ENCODE measurements at regions not wholly inside any gene's neighbourhood (a gene's known extent, or its start where the extent isn't known, plus 50 kb on each side); places are given as distances from the start of the nearest gene placed in this dataset.

GRCh38 chr7:131124001-131124629 lies 203.6 kb upstream of the MKLN1 start:
- no peaks in the 10 kb centered on the region for H3K27me3 ChIP-seq
- DNase-seq: no peak
- peaks cover 0 to under 1% of the 10 kb centered on the region in 2 donors for H3K36me3 ChIP-seq
- TF ChIP-seq CTCF (IDR thresholded peaks at IDR 0.05 in 4 of 5, conservative IDR thresholded peaks at IDR 0.05 in 1 of 5) (no peak), POLR2A (IDR thresholded peaks at IDR 0.05) (no peak)
- H3K9me3 ChIP-seq: no peaks in the 10 kb centered on the region
- H3K4me1 ChIP-seq: no peaks in the 10 kb centered on the region
- intact Hi-C loops (cut with DNase I; ENCODE audit: low total_unique reads): no loop called here
- no peak overlapping the region for H3K4me3 ChIP-seq
- in situ Hi-C loops (cut with MboI; ENCODE audit: low sequenced_read_pairs in 4 of 4): no loop called here
- H3K27ac ChIP-seq: no peak overlapping the region
- no peak for ATAC-seq

GRCh38 chr7:131124867-131125266 lies 202.8 kb upstream of the MKLN1 start:
- Histone ChIP-seq H3K4me3 (no peak overlapping the region), H3K9me3 (no peaks in the 10 kb centered on the region), H3K36me3 (no peaks in the 10 kb centered on the region), H3K27me3 (no peaks in the 10 kb centered on the region), H3K27ac (no peak overlapping the region), H3K4me1 (no peaks in the 10 kb centered on the region)
- ATAC-seq (peak; percentile 40), DNase-seq (no peak)
- intact Hi-C loops (cut with DNase I; ENCODE audit: low total_unique reads) (no loop called here), in situ Hi-C loops (cut with MboI; ENCODE audit: low sequenced_read_pairs in 4 of 4) (no loop called here)
- TF ChIP-seq CTCF (IDR thresholded peaks at IDR 0.05 in 4 of 5, conservative IDR thresholded peaks at IDR 0.05 in 1 of 5): no peak
- TF ChIP-seq POLR2A (IDR thresholded peaks at IDR 0.05): no peak

GRCh38 chr7:131130324-131130723 lies 197.4 kb upstream of the MKLN1 start:
- in situ Hi-C loops (cut with MboI; ENCODE audit: low sequenced_read_pairs in 4 of 4) (no loop called here), intact Hi-C loops (cut with DNase I; ENCODE audit: low total_unique reads) (no loop called here)
- DNase-seq (no peak), ATAC-seq (no peak)
- H3K36me3 ChIP-seq: no peaks in the 10 kb centered on the region
- peaks cover 0 to 9% of the 10 kb centered on the region in 2 donors for H3K4me1 ChIP-seq
- H3K9me3 ChIP-seq: no peaks in the 10 kb centered on the region
- H3K4me3 ChIP-seq: no peak overlapping the region
- no peak overlapping the region for H3K27ac ChIP-seq
- no peaks in the 10 kb centered on the region for H3K27me3 ChIP-seq
- TF ChIP-seq CTCF (IDR thresholded peaks at IDR 0.05 in 4 of 5, conservative IDR thresholded peaks at IDR 0.05 in 1 of 5): no peak
- no peak for TF ChIP-seq POLR2A (IDR thresholded peaks at IDR 0.05)

GRCh38 chr7:131131012-131131745 lies 196.5 kb upstream of the MKLN1 start:
- Histone ChIP-seq H3K9me3 (no peaks in the 10 kb centered on the region), H3K4me3 (no peak overlapping the region), H3K27ac (no peak overlapping the region), H3K4me1 (peaks cover 0 to 9% of the 10 kb centered on the region in 2 donors), H3K36me3 (no peaks in the 10 kb centered on the region), H3K27me3 (no peaks in the 10 kb centered on the region)
- ATAC-seq (no peak), DNase-seq (no peak)
- intact Hi-C loops (cut with DNase I; ENCODE audit: low total_unique reads): no loop called here
- in situ Hi-C loops (cut with MboI; ENCODE audit: low sequenced_read_pairs in 4 of 4): no loop called here
- TF ChIP-seq POLR2A (IDR thresholded peaks at IDR 0.05): no peak
- no peak for TF ChIP-seq CTCF (IDR thresholded peaks at IDR 0.05 in 4 of 5, conservative IDR thresholded peaks at IDR 0.05 in 1 of 5)

Data from gastrocnemius medialis (tissue), 4 donors.